ENCODE measurements at regions not wholly inside any gene's neighbourhood (a gene's known extent, or its start where the extent isn't known, plus 50 kb on each side); places are given as distances from the start of the nearest gene placed in this dataset.

DNA sequence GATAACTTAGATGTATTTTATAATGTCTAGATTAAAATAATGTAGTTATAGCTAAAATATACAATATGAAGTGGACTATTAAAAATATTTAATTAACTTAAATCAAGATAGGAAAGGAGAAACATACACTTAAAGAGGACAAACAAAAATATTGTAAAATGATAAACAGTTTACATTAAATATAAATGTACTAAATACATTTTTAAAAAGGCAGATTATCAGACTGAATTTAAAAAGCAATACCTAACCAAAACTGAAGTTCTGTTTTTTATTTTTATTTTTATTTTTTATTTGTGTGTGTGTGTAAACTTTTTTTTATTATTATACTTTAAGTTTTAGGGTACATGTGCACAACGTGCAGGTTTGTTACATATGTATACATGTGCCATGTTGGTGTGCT is 811.6 kb upstream of the INTU start:
- DNase-seq: no peak

DNA sequence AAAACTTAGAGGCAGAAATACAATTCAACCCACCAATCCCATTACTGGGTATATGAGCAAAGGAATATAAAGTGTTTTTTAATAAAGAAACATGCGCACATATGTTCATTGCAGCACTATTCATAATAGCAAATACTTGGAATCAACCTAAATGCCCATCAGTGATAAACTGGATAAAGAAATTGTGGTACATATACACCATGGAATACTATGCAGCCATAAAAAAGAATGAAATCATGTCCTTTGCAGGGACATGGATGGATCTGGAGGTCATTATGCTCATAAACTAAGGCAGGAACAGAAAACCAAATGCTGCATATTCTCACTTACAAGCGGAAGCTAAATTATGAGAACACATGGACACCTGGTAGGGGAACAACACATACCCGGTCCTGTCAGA is 807.7 kb upstream of the INTU start:
- DNase-seq: no peak

DNA sequence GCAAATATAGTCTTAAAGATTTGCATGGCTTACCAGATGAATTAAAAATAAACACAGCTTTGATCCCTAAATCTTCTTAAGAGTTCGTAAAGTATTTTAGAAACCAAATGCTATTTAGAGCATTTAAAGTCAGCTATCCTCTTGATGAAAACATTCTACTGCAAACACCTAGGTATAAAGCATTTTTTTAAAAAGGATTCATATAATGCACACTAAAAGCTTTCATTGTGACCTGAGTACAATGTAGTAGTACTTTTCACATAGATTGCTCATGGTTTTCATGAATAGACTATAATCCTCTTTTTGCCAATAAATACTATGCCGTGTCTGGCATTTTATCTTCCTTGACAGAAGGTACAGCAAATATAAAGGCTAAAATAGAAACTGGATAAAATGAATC is 805.1 kb upstream of the INTU start:
- no peak for DNase-seq

DNA sequence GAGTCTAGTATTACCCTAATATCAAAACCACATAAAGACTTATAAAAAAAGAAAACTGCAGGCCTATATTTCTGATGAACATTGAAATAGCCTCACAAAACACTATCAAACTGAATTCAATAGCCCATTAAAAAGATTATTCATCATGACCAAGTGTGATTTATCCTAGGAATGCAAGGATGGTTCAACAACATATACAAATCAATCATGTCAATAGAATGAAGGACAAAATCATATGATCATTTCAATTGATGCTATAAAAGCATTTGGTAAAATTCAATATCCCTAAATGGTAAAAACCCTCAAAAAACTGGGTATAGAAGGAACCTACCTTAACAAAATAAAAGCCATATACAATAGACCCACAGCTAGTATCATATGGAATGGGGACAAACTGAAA is 797.9 kb upstream of the INTU start:
- no peak for DNase-seq

DNA sequence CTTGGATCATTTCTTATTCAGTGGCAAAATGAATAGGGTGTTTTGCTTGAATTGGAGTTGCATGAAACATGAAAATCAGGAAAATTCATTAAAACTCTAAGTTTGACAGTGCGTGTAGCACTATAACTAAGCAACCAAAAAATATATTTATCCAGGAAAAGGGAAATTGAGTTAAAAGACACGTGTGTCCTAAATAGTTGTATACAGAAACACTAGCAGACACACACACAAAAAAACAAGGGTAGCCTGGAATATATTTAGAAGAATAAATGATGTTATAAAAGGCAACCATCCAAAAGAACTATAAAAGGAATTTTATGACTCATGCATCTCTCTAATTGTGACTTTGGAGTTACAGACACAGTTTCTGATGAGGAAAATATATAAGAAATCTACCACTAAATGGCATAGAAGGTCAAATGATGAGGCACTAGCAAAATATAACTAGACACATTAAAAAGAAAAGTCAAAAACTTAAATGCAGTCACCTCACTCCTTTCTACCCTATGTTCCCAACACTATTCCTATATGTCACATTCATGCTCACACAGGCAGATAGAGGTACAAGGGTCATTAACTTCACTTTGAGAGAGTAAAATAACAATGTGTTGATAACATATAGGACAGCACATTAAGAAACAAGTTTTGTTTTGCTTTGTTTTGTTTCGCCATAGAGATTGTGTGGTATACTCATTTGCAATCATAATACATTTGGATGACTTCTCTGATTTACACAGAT is 793.6 kb upstream of the INTU start:
- no peak for DNase-seq

DNA sequence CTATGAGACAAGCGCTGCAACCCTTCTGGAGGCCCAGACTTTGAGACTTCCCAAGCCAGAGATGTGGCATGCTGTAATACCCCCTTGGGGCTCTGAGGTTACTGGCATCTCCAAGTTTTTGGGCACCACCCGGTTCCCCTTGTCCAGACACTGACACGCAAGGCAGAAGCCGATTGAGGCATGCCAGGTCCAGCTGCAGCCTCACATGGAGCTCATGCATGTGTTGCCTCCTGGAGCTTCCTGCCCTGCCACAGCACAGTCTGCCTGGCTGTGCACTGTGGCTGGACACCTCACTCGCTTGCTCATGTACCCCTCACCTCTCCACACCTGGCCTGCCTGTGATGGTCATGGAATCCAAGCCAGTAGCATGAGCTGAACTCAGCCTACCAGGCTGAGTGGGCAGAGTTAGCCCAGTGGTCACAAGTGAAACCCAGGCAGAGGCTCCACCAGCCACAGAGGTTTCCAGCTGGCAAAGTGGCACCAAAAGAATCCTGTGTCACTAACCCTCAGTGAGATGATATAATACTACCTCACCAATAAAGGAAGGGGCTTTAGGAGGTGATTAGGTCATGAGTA is 789.2 kb upstream of the INTU start:
- DNase-seq: no peak

DNA sequence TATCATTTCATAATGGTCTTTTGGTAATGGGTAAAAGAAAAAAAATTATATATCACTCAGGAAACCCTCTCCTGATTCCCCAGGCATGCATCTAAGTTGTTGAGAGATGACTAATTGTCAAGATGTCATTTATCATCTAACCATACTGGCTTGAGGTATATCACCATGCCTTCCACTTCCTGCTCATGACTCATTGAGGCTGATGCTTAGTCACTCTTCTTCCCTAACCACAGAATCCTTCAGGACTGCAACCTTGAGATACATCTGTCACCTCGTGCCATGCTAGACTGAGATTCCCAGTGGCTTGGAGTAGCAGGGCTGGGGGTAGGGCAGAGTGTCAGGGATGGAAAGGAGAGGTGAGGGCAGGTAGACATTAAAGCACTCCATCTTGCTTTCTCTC is 782.5 kb upstream of the INTU start:
- DNase-seq: no peak

DNA sequence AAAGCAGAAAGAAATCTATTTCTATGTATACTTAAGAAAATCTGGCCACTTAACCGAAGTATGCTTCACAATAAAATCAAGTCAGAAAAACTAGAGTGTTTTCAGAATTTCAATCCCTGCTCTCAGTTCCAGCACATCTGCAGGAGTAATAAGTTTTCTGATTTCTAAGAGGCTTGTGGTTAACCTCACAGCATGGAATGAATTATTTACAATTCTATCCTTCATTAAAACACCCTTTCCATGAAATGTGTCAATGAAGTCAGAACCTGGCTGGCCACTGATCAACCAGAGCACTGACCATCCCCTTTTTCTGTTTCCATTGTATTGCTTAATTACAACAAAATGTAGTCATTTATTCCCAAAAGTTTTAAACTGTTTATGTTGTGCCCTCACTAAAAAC is 781.4 kb upstream of the INTU start:
- DNase-seq: no peak

DNA sequence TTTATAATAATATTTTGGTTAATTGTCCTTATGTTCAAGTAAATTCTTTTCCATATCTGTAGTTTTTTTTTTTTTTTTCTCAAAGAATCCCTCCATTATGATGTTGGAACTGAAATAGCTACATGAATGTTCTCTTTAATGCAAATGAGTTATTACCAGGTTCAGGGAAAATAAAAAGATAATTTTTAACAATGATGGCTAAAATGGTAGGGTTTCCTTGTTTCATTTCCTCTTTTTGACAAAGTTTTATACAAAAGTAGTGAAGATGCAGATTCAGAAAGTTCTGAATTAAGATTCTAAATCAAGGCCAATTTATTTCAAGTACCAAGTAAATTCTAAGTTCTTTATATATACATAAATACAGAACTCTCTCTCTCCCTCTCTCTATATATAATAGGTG is 779.0 kb upstream of the INTU start:
- DNase-seq: no peak

DNA sequence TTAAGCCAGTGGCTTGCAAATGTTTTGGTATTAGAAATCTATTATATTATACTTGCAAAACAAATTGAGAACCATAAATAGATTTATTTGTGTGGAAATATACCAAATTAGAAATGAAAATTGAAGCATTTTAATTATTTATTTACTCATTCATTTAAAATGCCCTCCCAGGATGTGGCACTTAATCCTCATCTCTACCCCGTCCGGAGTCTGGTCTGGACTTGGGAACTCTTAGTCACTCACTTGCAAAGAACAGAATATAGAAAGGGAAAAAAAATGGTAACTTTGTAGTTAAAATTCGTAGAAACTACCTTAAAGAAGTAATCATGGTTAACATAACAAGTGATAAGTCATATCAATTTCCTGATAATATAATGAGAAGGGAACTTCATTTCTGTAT is 775.9 kb upstream of the INTU start:
- no peak for DNase-seq

DNA sequence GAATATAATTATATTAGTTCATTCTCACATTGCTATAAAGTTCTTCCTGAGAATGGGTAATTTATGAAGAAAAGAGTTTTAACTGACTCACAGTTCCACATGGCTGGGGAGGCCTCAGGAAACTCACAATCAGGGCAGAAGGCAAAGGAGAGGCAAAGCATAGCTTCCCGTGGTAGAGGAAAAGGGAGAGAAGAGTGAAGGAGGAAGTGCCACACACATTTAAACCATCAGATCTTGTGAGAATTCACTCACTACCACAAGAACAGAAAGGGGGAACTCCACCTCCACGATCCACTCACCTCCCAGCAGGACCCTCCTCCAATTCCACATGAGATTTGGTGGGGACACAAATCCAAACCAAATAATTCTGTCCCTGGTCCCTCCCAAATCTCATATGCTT is 773.4 kb upstream of the INTU start:
- no peak for DNase-seq

DNA sequence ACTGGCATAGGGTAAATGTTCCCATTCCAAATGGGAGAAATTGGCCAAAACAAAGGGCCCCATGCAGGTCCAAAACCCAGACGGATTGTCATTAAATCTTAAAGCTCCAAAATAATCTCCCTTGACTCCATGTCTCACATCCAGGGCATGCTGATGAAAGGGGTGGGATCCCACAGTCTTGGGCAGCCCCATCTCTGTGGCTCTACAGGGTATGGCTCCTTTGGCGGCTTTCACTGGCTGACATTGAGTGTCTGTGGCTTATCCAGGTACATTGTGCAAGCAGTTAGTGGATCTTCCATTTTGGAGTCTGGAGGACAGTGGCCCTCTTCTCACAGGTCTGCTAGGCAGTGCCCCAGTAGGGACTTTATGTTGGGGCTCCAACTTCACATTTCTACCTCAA is 772.9 kb upstream of the INTU start:
- DNase-seq: no peak

DNA sequence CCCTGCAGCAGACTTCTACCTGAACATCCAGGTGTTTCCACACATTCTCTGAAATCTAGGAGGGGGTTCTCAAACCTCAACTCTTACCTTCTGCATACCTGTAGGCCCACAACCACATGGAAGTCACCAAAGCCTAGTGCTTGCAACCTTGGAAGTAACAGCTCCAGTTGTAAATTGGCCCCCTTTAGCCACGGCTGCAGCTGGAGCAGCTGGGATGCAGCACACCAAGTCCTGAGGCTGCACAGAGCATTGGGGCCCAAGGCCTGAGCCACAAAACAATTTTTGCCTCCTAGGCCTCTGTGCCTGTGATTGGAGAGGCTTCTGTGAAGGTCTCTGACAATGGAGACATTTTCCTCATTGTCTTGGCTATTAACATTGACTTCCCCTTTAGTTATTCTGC is 772.4 kb upstream of the INTU start:
- DNase-seq: no peak

DNA sequence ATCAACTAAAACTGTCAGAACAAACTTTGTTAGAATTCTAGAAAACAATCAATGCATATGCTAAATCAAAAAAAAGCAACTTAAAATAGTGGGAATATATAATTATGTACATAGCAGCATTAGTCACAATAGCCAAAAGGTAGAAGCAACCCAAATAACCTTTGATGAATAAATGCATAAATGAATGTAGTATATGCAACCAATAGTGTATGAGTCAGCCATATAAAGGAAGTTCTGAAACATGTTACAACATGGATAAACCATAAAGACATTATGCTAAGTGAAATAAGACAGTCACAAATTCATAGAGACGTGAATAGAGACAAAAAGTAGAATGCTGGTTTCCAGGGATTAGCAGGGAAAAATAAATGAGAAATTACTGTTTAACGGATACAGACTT is 762.8 kb upstream of the INTU start:
- DNase-seq: no peak

DNA sequence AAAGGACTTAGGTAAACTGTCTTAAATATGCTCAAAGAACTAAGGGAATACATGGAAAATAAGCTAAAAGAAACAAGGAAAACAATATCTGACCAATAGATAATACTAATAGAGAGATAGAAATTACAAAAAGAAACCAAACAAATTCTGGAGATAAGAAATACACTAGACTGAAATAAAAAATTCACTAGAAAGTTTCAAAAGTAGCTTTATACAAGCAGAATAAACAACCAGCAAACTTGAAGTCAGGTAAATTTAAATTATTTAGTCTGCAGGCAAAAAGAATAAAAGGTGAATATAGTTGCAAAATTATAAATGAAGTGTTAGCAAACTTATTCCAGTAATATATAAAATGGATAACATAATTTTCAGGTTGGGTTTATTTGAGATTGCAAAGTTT is 760.9 kb upstream of the INTU start:
- DNase-seq: no peak

DNA sequence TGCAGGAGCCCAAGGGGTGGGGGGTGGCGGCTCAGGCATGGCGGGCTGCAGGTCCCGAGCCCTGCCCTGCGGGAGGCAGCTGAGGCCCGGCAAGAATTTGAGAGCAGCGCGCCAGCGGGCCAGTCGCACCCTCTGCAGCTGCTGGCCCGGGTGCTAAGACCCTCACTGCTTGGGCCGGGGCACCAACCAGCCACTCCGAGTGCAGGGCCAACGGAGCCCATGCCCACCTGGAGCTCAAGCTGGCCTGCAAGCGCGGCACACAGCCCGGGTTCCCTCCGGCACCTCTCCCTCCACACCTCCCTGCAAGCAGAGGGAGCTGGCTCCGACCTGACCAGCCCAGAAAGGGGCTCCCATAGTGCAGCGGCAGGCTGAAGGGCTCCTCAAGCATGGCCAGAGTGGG is 758.2 kb upstream of the INTU start:
- DNase-seq: no peak

DNA sequence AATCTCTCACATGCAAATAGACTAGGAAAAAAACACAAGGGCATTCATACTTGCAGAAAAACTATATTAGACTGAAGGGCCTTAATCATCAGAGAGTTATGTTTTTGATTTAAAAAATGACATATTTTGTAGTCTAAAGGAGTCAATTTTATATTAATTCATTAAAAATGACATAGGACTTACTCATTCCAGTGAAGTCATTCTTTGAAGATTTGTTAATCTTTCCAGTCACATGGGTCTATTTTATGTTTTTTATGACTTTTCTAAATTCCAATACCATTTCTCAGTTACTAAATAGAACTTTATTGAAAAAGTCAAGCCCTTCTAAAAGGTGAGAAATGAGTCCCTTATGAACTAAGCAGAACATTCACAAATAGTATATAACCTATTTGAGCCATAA is 743.8 kb upstream of the INTU start:
- DNase-seq: no peak

DNA sequence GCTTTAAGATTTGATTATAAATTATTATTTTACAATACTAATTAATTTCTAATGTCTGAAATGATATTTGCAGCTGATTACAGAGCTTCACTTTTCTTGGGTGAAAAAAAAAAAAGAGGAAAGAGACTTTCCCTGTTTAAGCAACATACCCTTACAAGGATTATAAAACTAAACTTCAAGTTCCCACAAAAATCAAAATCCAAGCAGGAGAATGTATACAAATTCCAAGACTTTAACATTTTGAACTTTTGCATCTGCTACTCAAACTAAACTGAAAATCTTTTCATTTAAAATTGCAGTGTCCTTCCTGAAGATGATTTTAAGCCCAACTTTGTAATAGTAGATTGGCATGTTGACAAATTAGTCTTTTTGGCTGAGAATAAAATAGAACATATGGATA is 742.4 kb upstream of the INTU start:
- no peak for DNase-seq

DNA sequence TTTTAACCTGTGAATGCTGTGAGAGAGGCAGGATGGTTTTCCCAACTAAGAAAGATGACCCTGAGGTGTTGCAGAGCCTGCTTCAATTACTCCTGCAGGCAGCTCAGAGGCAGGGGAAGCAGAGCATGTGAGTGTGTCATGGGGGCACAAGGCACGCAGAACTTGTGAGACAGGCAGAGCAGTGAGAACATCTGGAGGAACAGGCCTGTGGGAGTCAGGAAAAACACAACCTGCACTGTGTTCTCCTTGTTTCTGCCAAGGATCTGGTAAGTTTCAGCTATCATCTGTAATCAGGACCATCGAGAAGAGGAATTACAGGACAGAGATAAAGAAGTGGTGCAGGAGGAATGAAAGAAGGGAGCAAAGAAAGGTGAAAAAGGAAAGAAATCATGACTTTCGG is 741.8 kb upstream of the INTU start:
- DNase-seq: no peak

DNA sequence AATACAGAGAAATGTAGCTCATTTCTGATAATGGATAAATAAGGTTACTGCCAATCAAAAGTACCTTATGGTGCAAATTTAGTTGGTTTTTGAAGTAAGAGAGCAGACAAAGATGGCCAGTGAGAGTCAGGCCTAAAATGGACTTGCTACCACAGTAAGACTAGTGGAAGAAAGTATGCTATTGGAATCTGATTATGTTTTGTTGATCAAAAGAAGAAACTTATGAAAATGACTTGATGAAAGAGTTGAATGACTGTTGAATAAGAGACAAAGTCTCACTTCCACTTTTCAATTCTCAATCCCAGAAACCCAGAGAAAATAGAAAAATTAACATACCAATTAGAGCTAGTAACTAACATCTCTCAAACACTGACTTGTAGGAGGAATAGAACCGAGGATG is 737.8 kb upstream of the INTU start:
- DNase-seq: no peak

DNA sequence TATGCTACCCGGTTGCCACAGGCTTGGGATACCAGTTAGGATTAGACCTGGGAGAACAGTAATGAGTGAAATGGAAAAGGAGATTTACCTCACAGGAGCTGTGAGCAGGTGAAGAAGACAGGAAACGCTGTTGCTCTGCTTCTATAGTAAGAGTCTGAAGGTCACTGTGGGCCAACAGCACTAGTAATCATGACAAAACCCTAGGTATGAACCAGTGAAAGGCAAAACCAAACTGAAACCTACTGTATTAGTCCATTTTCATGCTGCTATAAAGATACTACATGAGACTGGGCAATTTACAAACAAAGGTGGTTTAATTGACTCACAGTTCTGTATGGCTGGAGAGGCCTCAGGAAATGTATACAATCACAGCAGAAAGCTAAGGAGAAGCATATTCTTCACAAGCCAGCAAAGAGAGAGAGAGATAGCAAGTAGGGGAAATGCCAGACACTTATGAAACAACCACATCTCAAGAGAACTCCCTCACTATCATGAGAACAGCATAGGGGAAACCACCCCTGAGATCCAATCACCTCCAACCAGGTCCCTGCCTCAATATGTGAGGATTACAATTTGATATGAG is 736.7 kb upstream of the INTU start:
- no peak for DNase-seq

DNA sequence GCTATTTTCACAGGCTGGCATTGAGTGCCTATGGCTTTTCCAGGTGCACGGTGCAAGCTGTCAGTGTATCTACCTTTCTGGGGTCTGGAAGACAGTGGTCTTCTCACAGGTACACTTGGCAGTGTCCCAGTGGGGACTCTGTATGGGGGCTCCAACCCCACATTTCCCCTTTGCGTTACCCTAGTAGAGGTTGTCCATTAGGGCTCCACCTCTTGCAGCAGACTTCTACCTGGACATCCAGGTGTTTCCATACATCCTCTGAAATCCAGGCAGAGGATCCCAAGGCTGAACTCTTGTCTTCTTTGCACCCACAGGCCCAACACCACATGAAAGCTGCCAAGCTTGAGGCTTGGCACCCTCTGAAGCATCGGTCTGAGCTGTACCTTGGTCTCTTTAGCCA is 735.7 kb upstream of the INTU start:
- DNase-seq: no peak

DNA sequence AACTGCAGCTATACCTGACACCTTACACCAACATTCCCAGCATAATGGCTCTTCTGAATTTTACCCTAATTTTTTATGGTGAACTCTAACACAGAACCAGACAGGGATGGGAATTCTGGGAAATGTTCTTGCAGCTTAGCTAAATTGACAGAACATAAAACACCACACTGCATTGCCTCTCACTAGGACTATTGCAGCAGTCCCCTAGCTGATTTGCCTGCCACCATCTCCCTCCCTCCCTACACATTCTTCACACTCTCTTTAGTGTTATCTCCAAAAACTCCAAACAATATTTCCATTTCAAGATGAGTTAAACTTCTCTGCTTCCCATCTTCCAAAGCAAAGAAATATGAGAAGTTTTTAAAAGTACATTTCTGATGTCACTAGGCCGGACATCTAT is 733.9 kb upstream of the INTU start:
- DNase-seq: no peak

DNA sequence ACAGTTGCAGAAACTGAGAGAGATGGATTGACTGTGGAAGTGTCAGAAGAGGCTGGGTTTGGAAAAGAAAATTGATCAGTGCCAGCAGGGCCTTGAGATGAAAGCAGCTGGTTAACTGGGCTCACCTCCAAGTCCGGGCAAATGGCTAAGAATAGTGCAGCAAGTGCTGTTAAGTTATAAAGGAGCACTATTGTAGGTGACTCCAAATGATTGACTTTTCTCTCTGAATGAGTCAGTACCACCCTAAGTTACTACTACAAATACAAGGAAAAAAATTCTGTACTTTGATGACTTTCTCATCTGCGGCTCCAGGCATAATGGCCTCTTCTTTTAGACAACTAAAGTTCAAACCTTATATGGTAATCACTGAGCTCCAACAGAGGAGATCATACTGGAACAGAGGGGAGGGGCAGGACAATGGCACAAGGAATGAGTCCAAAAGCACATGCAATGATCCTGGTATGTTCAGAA is 733.4 kb upstream of the INTU start:
- DNase-seq: no peak

DNA sequence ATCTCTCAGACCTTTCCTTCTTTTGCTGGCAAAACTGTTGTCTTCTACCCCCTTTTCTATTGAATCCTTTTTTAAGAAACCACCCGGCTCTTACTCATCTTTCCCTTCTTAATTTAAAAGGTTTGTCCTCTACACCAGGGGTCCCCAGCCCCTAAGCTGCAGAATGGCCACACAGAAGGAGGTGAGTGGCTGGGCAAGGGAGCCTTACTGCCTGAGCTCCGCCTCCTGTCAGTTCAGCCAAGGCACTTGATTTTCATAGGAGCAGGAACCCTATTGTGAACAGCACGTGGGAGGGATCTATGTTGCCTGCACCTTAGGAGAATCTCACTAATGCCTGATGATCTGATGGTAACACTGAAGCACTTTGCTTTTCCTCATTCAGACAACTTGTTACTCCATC is 726.3 kb upstream of the INTU start:
- no peak for DNase-seq
